Activated T-helper 17 cell treated with anti-CD3 and anti-CD28 coated beads, Interleukin-2, amount 50 U/mL, for 72 hours (primary cell): ENCODE measurements at regions not wholly inside any gene's neighbourhood (a gene's known extent, or its start where the extent isn't known, plus 50 kb on each side); places are given as distances from the start of the nearest gene placed in this dataset.

ENCODE experiments used
- ATAC-seq: fragments of 150-1000 bp; cut with Tn5 transposase; replicated peaks from 2 replicates; pipeline ENCODE4 v1.10.0; 2021; ENCODE audit warnings: mild to moderate bottlenecking, moderate library complexity
- H3K27ac Mint-ChIP-seq: one replicate; pipeline ENCODE4 v1.8.0; 2022; ENCODE audit warnings: mixed read lengths
- H3K27me3 Mint-ChIP-seq: one replicate; pipeline ENCODE4 v1.8.0; 2022; ENCODE audit warnings: mixed read lengths
- H3K36me3 Mint-ChIP-seq: one replicate; pipeline ENCODE4 v1.8.0; 2022; ENCODE audit warnings: low read depth, mild to moderate bottlenecking, mixed read lengths
- H3K4me1 Mint-ChIP-seq: one replicate; pipeline ENCODE4 v1.8.0; 2022; ENCODE audit warnings: mixed read lengths
- H3K4me3 Mint-ChIP-seq: one replicate; pipeline ENCODE4 v1.8.0; 2022; ENCODE audit warnings: mild to moderate bottlenecking, mixed read lengths
- H3K9me3 Mint-ChIP-seq: one replicate; pipeline ENCODE4 v1.8.0; 2022; ENCODE audit warnings: mixed read lengths

- no peak for ATAC-seq
- no peak overlapping the region for H3K27ac Mint-ChIP-seq
- no peaks in the 10 kb centered on the region for H3K27me3 Mint-ChIP-seq
- peaks cover 5% of the 10 kb centered on the region for H3K9me3 Mint-ChIP-seq
- no peaks in the 10 kb centered on the region for H3K36me3 Mint-ChIP-seq
- H3K4me1 Mint-ChIP-seq, result no peaks in the 10 kb centered on the region
- H3K4me3 Mint-ChIP-seq, result no peak overlapping the region
Measured at GRCh38 chr18:40878371-40878770, 1076.7 kb upstream of the PIK3C3 start.

- no peaks in the 10 kb centered on the region for H3K27me3 Mint-ChIP-seq
- H3K9me3 Mint-ChIP-seq, result peaks cover 5% of the 10 kb centered on the region
- H3K4me3 Mint-ChIP-seq, result no peak overlapping the region
- no peak for ATAC-seq
- H3K27ac Mint-ChIP-seq, result no peak overlapping the region
- no peaks in the 10 kb centered on the region for H3K4me1 Mint-ChIP-seq
- no peaks in the 10 kb centered on the region for H3K36me3 Mint-ChIP-seq
Measured at GRCh38 chr18:40877096-40877495, 1077.9 kb upstream of the PIK3C3 start.

- no peaks in the 10 kb centered on the region for H3K27me3 Mint-ChIP-seq
- H3K9me3 Mint-ChIP-seq, result peaks cover 15% of the 10 kb centered on the region
- H3K4me3 Mint-ChIP-seq, result no peak overlapping the region
- H3K4me1 Mint-ChIP-seq, result no peaks in the 10 kb centered on the region
- no peaks in the 10 kb centered on the region for H3K36me3 Mint-ChIP-seq
- no peak overlapping the region for H3K27ac Mint-ChIP-seq
- ATAC-seq, result no peak
Measured at GRCh38 chr18:40875101-40875615, 1079.9 kb upstream of the PIK3C3 start.

GRCh38 chr18:40874233-40874632 lies 1080.8 kb upstream of the PIK3C3 start:
- Mint-ChIP-seq H3K27ac (no peak overlapping the region), H3K27me3 (no peaks in the 10 kb centered on the region), H3K4me1 (no peaks in the 10 kb centered on the region), H3K4me3 (no peak overlapping the region), H3K36me3 (no peaks in the 10 kb centered on the region), H3K9me3 (peaks cover 18% of the 10 kb centered on the region)
- ATAC-seq, result no peak

- H3K4me3 Mint-ChIP-seq, result no peak overlapping the region
- H3K4me1 Mint-ChIP-seq, result no peaks in the 10 kb centered on the region
- no peaks in the 10 kb centered on the region for H3K36me3 Mint-ChIP-seq
- H3K27me3 Mint-ChIP-seq, result no peaks in the 10 kb centered on the region
- H3K27ac Mint-ChIP-seq, result no peak overlapping the region
- peaks cover 29% of the 10 kb centered on the region for H3K9me3 Mint-ChIP-seq
- ATAC-seq, result no peak
Measured at GRCh38 chr18:40868110-40868858, 1086.8 kb upstream of the PIK3C3 start.

GRCh38 chr18:40867459-40867858 lies 1087.6 kb upstream of the PIK3C3 start:
- Mint-ChIP-seq H3K27me3 (no peaks in the 10 kb centered on the region), H3K36me3 (no peaks in the 10 kb centered on the region), H3K9me3 (peaks cover 29% of the 10 kb centered on the region), H3K4me1 (no peaks in the 10 kb centered on the region), H3K27ac (no peak overlapping the region), H3K4me3 (no peak overlapping the region)
- ATAC-seq, result no peak

GRCh38 chr18:40866968-40867367 lies 1088.1 kb upstream of the PIK3C3 start:
- Mint-ChIP-seq H3K36me3 (no peaks in the 10 kb centered on the region), H3K27me3 (no peaks in the 10 kb centered on the region), H3K9me3 (peaks cover 29% of the 10 kb centered on the region), H3K4me1 (no peaks in the 10 kb centered on the region), H3K27ac (no peak overlapping the region), H3K4me3 (no peak overlapping the region)
- no peak for ATAC-seq

GRCh38 chr18:40866013-40866645 lies 1088.9 kb upstream of the PIK3C3 start:
- Mint-ChIP-seq H3K4me1 (no peaks in the 10 kb centered on the region), H3K27me3 (no peaks in the 10 kb centered on the region), H3K4me3 (no peak overlapping the region), H3K27ac (no peak overlapping the region), H3K9me3 (peaks cover 22% of the 10 kb centered on the region), H3K36me3 (no peaks in the 10 kb centered on the region)
- no peak for ATAC-seq

GRCh38 chr18:40864846-40865245 lies 1090.2 kb upstream of the PIK3C3 start:
- no peak for ATAC-seq
- H3K27ac Mint-ChIP-seq, result no peak overlapping the region
- no peaks in the 10 kb centered on the region for H3K36me3 Mint-ChIP-seq
- H3K9me3 Mint-ChIP-seq, result peaks cover 19% of the 10 kb centered on the region
- H3K27me3 Mint-ChIP-seq, result no peaks in the 10 kb centered on the region
- no peak overlapping the region for H3K4me3 Mint-ChIP-seq
- no peaks in the 10 kb centered on the region for H3K4me1 Mint-ChIP-seq

GRCh38 chr18:40863801-40864200 lies 1091.2 kb upstream of the PIK3C3 start:
- no peak for ATAC-seq
- no peak overlapping the region for H3K27ac Mint-ChIP-seq
- H3K4me1 Mint-ChIP-seq, result no peaks in the 10 kb centered on the region
- H3K27me3 Mint-ChIP-seq, result no peaks in the 10 kb centered on the region
- H3K36me3 Mint-ChIP-seq, result no peaks in the 10 kb centered on the region
- H3K4me3 Mint-ChIP-seq, result no peak overlapping the region
- peaks cover 15% of the 10 kb centered on the region for H3K9me3 Mint-ChIP-seq

- no peak for ATAC-seq
- Mint-ChIP-seq H3K9me3 (peaks cover 21% of the 10 kb centered on the region), H3K27ac (no peak overlapping the region), H3K36me3 (no peaks in the 10 kb centered on the region), H3K4me3 (no peak overlapping the region), H3K27me3 (no peaks in the 10 kb centered on the region), H3K4me1 (no peaks in the 10 kb centered on the region)
Measured at GRCh38 chr18:40860189-40860588, 1094.8 kb upstream of the PIK3C3 start.

- no peak overlapping the region for H3K4me3 Mint-ChIP-seq
- H3K4me1 Mint-ChIP-seq, result no peaks in the 10 kb centered on the region
- H3K27ac Mint-ChIP-seq, result no peak overlapping the region
- ATAC-seq, result no peak
- H3K27me3 Mint-ChIP-seq, result no peaks in the 10 kb centered on the region
- peaks cover 18% of the 10 kb centered on the region for H3K9me3 Mint-ChIP-seq
- no peaks in the 10 kb centered on the region for H3K36me3 Mint-ChIP-seq
Measured at GRCh38 chr18:40855661-40856060, 1099.4 kb upstream of the PIK3C3 start.

GRCh38 chr18:40852406-40852805 lies 1102.6 kb upstream of the PIK3C3 start:
- Mint-ChIP-seq H3K9me3 (peaks cover 10% of the 10 kb centered on the region), H3K4me1 (no peaks in the 10 kb centered on the region), H3K4me3 (no peak overlapping the region), H3K36me3 (no peaks in the 10 kb centered on the region), H3K27ac (no peak overlapping the region), H3K27me3 (no peaks in the 10 kb centered on the region)
- no peak for ATAC-seq

GRCh38 chr18:40851014-40851429 lies 1104.0 kb upstream of the PIK3C3 start:
- peaks cover 9% of the 10 kb centered on the region for H3K9me3 Mint-ChIP-seq
- no peak overlapping the region for H3K4me3 Mint-ChIP-seq
- ATAC-seq, result no peak
- H3K27me3 Mint-ChIP-seq, result no peaks in the 10 kb centered on the region
- no peak overlapping the region for H3K27ac Mint-ChIP-seq
- H3K4me1 Mint-ChIP-seq, result no peaks in the 10 kb centered on the region
- no peaks in the 10 kb centered on the region for H3K36me3 Mint-ChIP-seq

GRCh38 chr18:40849886-40850285 lies 1105.1 kb upstream of the PIK3C3 start:
- no peaks in the 10 kb centered on the region for H3K27me3 Mint-ChIP-seq
- ATAC-seq, result no peak
- peaks cover 6% of the 10 kb centered on the region for H3K9me3 Mint-ChIP-seq
- H3K36me3 Mint-ChIP-seq, result no peaks in the 10 kb centered on the region
- no peak overlapping the region for H3K27ac Mint-ChIP-seq
- no peaks in the 10 kb centered on the region for H3K4me1 Mint-ChIP-seq
- H3K4me3 Mint-ChIP-seq, result no peak overlapping the region
